ENCODE measurements at regions not wholly inside any gene's neighbourhood (a gene's known extent, or its start where the extent isn't known, plus 50 kb on each side); places are given as distances from the start of the nearest gene placed in this dataset.

DNA sequence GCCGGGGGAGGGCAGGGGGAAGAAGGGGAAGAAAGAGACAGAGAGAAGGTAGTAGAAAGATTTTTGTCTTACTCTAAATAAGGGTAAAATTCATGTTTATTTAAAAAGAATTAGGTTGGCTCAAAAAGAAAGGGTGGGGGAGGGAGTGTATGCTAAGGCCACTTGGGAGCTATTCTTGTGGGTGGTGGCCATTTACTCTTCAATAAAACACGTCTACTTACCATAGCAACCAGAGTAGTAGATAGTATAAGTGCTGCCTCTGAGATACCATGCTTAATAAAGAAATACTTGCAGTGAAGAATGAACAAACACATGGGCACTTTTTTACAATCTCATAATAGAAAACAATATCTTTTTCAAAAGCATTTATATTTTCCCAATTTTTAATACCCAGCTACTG lies 538.1 kb upstream of the PTBP2 start:
- no peak for DNase-seq (ENCODE audit: low spot score)
- in situ Hi-C loops (cut with MboI; ENCODE audit: low pct_unique_long_range_greater_than_20kb, low sequenced_read_pairs, unreplicated experiment) = no loop called here
- TF ChIP-seq, protein P1, sequence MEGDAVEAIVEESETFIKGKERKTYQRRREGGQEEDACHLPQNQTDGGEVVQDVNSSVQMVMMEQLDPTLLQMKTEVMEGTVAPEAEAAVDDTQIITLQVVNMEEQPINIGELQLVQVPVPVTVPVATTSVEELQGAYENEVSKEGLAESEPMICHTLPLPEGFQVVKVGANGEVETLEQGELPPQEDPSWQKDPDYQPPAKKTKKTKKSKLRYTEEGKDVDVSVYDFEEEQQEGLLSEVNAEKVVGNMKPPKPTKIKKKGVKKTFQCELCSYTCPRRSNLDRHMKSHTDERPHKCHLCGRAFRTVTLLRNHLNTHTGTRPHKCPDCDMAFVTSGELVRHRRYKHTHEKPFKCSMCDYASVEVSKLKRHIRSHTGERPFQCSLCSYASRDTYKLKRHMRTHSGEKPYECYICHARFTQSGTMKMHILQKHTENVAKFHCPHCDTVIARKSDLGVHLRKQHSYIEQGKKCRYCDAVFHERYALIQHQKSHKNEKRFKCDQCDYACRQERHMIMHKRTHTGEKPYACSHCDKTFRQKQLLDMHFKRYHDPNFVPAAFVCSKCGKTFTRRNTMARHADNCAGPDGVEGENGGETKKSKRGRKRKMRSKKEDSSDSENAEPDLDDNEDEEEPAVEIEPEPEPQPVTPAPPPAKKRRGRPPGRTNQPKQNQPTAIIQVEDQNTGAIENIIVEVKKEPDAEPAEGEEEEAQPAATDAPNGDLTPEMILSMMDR (IDR thresholded peaks at IDR 0.05; ENCODE audit: extremely low read depth, insufficient read depth, missing control alignments) = no peak

DNA sequence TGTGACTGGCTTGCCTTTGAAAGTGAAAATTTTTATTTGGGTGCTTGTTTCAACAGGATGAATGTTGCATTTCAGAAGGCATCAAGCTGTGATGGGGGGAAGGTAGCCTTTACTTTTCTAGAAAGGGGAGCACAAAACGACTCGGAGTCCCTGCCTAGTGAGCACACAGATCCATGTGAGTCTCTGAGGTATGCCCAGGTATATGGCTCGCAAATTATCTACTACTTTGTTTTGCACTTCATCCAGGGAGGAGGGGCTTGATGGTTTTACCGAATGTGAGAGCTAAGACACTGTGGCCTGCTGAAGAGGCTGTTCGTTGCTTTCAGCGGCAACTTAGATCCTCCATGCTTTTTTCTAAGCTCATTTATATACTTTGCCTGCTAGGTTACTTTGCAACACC lies 537.7 kb upstream of the PTBP2 start:
- no peak for DNase-seq (ENCODE audit: low spot score)
- in situ Hi-C loops (cut with MboI; ENCODE audit: low pct_unique_long_range_greater_than_20kb, low sequenced_read_pairs, unreplicated experiment) = no loop called here
- TF ChIP-seq, protein P1 (IDR thresholded peaks at IDR 0.05; ENCODE audit: extremely low read depth, insufficient read depth, missing control alignments) = no peak

DNA sequence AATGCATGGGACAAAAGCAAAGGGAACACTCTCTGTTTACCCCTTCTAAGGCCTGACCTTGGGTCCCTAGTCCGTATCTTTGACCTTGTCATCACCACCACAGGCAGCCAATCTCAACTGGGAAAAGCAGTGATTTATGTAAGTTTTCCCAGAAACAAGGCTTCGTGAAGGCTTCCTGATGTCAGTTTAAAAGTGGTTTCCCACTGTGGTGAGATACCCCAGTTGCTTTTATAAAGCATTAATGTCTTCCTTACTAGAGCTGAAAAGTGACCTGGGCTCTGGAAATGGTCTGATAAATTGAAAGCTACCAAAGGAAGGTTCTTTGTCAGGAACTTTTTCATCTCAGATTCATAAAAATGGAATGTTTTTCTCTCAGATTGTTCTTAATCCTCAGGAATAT lies 536.4 kb upstream of the PTBP2 start:
- TF ChIP-seq, protein P1 (IDR thresholded peaks at IDR 0.05; ENCODE audit: extremely low read depth, insufficient read depth, missing control alignments) = no peak
- in situ Hi-C loops (cut with MboI; ENCODE audit: low pct_unique_long_range_greater_than_20kb, low sequenced_read_pairs, unreplicated experiment) = no loop called here
- no peak for DNase-seq (ENCODE audit: low spot score)

DNA sequence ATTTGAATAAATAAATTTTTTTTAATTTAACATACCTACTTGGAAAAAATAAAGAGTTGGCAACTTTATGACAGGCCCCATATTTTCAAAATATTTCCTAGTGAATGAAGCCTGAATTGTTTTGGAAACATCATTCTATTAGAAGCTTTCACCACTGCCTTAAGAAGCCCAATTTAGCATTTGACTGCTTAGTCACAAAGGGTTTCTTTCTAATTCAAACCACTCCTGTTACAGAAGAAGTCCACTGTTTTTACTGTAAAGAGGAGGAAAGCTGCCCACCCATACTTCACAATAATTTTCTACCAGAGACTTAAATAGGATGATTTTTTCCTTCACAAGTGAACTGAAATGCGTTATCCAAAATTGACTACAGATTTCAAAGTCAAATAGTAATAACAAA lies 534.6 kb upstream of the PTBP2 start:
- TF ChIP-seq, protein P1 (IDR thresholded peaks at IDR 0.05; ENCODE audit: extremely low read depth, insufficient read depth, missing control alignments) = no peak
- DNase-seq (ENCODE audit: low spot score) = no peak
- in situ Hi-C loops (cut with MboI; ENCODE audit: low pct_unique_long_range_greater_than_20kb, low sequenced_read_pairs, unreplicated experiment) = no loop called here

DNA sequence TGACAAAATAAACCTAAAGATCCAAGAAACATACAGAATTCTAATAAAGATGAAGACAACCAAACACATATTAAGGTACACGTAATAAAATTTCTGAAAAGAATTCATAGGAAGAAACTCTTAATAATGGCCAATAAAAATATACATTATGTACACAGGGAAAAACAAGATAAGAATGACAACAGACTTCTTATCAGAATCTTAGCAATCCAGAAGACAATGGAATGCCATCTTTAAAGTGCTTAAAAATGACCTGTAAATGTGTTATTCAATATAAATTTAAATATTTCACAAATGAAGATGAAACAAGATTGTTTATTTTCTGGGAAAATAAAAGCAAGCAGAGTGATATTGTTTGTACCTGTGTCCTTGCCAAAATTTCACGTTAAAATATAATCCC lies 530.4 kb upstream of the PTBP2 start:
- in situ Hi-C loops (cut with MboI; ENCODE audit: low pct_unique_long_range_greater_than_20kb, low sequenced_read_pairs, unreplicated experiment) = no loop called here
- TF ChIP-seq, protein P1 (IDR thresholded peaks at IDR 0.05; ENCODE audit: extremely low read depth, insufficient read depth, missing control alignments) = no peak
- DNase-seq (ENCODE audit: low spot score) = no peak

DNA sequence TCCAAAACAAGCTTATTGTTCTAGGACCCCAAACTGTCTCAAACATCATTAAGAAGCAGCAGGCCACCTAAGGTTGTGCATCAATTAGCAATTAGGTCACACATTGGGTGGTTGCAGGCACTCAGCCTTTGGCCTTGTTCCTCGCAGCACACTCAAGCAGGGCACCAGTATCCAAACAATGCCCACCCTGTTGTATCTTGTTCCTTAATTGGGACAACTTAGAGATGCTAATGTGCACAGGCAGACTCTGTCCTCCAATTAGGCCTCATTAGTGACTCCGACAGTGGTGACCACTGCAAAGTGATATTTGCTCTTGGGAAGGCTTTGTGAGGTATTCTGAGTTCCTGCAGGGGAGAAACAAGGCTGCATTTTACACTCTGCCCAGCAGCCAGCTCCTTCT lies 515.1 kb upstream of the PTBP2 start:
- TF ChIP-seq, protein P1 (IDR thresholded peaks at IDR 0.05; ENCODE audit: extremely low read depth, insufficient read depth, missing control alignments) = no peak
- in situ Hi-C loops (cut with MboI; ENCODE audit: low pct_unique_long_range_greater_than_20kb, low sequenced_read_pairs, unreplicated experiment) = no loop called here
- DNase-seq (ENCODE audit: low spot score) = no peak

DNA sequence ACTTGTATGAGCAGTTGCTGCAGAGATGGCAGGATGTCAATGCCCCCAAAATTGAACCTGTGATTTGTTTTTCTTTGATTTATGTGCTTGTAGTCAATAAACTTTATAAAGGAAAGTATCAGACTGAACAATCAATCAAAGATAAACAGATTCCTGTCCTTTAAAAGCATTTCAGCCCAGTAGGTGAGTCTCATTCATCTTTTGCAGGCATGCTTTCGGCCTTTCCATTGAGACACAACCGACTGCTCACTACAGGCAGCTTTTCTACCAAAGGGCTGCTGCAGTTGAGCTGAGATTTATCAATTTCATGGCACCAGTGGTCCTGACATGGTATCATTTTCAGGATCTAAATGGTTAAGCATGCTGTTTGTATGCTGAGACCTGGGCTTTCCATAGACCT lies 513.6 kb upstream of the PTBP2 start:
- TF ChIP-seq, protein P1 (IDR thresholded peaks at IDR 0.05; ENCODE audit: extremely low read depth, insufficient read depth, missing control alignments) = no peak
- in situ Hi-C loops (cut with MboI; ENCODE audit: low pct_unique_long_range_greater_than_20kb, low sequenced_read_pairs, unreplicated experiment) = no loop called here

More for the DNA sequence above, 513.6 kb upstream of the PTBP2 start:
- no peak for DNase-seq (ENCODE audit: low spot score)
